ENCODE measurements at regions not wholly inside any gene's neighbourhood (a gene's known extent, or its start where the extent isn't known, plus 50 kb on each side); places are given as distances from the start of the nearest gene placed in this dataset.

- TF ChIP-seq EZH2 (IDR thresholded peaks at IDR 0.05; ENCODE audit: low read length, unreplicated experiment) (no peak), CTCF (conservative IDR thresholded peaks at IDR 0.05; ENCODE audit: low read depth, low read length) (no peak)
These were observed 614.6 kb downstream of the TBC1D22A start for GRCh38 chr22:47376901-47377505.

Data from PC-3 (cell line).